ENCODE measurements at regions not wholly inside any gene's neighbourhood (a gene's known extent, or its start where the extent isn't known, plus 50 kb on each side); places are given as distances from the start of the nearest gene placed in this dataset.

DNA sequence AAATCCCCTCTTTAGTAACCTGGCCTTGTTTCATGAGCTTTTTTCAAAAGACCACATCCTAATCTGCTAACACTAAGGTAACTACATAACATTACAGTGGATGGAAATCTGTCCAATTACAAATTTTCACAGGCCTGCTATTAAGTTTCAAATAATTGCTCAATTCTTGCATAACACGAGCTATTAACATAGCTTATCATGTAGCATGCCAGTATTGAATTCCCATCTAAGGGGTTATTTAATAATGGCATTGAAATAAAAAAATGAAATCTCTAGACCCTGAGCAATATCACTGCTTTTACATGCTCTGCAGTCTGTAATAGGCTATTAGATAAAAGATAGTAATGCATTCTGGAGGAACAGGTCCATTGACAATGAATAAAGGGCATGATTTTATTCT lies 748.3 kb upstream of the NECTIN3 start:
- TF ChIP-seq TEAD4 (IDR thresholded peaks at IDR 0.05) (no peak), CEBPB (IDR thresholded peaks at IDR 0.05) (peak; percentile 31; the same call in 1 of the 2 replicates)

DNA sequence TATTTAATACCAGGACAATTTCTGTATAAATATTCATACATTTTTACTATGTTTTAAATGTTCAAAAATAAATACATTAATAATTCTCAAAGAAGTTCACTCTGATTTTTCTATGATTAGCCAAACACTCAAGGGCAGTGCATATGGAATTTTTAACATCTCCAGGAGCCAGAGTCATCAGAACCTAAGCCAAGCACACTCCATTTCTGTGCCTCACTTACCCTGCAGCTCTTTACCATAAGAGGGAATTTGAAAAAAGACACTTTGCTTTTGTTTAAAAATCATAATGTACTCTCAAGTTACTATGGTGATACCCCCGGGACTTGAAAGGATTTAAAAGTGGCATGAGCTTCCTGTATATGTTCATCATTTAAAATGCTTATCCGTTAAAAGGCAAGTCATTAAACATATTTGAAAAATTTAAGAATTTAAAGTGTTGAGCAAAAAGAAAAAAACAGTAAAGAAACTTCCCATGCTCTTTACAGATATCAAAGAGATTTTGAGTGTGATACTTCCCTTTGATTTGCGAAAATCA lies 747.4 kb upstream of the NECTIN3 start:
- TF ChIP-seq, protein P1, sequence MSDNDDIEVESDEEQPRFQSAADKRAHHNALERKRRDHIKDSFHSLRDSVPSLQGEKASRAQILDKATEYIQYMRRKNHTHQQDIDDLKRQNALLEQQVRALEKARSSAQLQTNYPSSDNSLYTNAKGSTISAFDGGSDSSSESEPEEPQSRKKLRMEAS (IDR thresholded peaks at IDR 0.05): no peak
- TF ChIP-seq CREB1 (IDR thresholded peaks at IDR 0.05; ENCODE audit: low read depth) (no peak), TEAD4 (IDR thresholded peaks at IDR 0.05) (no peak), TCF12 (IDR thresholded peaks at IDR 0.05; ENCODE audit: low read depth) (no peak), NFIC (IDR thresholded peaks at IDR 0.05) (no peak), EGR1 (IDR thresholded peaks at IDR 0.05) (no peak), ZBTB7A (IDR thresholded peaks at IDR 0.05; ENCODE audit: low read depth) (no peak), CEBPB (IDR thresholded peaks at IDR 0.05) (no peak), FOXM1 (IDR thresholded peaks at IDR 0.05; ENCODE audit: borderline replicate concordance, low read depth) (no peak), YY1 (IDR thresholded peaks at IDR 0.05; ENCODE audit: low read depth) (no peak), RAD21 (IDR thresholded peaks at IDR 0.05; ENCODE audit: low read depth) (no peak), EP300 (IDR thresholded peaks at IDR 0.05; ENCODE audit: borderline replicate concordance) (no peak), TAF1 (IDR thresholded peaks at IDR 0.05; ENCODE audit: low read depth) (no peak)
- TF ChIP-seq, protein P2, sequence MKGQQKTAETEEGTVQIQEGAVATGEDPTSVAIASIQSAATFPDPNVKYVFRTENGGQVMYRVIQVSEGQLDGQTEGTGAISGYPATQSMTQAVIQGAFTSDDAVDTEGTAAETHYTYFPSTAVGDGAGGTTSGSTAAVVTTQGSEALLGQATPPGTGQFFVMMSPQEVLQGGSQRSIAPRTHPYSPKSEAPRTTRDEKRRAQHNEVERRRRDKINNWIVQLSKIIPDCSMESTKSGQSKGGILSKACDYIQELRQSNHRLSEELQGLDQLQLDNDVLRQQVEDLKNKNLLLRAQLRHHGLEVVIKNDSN (IDR thresholded peaks at IDR 0.05): no peak
- TF ChIP-seq, protein P3, sequence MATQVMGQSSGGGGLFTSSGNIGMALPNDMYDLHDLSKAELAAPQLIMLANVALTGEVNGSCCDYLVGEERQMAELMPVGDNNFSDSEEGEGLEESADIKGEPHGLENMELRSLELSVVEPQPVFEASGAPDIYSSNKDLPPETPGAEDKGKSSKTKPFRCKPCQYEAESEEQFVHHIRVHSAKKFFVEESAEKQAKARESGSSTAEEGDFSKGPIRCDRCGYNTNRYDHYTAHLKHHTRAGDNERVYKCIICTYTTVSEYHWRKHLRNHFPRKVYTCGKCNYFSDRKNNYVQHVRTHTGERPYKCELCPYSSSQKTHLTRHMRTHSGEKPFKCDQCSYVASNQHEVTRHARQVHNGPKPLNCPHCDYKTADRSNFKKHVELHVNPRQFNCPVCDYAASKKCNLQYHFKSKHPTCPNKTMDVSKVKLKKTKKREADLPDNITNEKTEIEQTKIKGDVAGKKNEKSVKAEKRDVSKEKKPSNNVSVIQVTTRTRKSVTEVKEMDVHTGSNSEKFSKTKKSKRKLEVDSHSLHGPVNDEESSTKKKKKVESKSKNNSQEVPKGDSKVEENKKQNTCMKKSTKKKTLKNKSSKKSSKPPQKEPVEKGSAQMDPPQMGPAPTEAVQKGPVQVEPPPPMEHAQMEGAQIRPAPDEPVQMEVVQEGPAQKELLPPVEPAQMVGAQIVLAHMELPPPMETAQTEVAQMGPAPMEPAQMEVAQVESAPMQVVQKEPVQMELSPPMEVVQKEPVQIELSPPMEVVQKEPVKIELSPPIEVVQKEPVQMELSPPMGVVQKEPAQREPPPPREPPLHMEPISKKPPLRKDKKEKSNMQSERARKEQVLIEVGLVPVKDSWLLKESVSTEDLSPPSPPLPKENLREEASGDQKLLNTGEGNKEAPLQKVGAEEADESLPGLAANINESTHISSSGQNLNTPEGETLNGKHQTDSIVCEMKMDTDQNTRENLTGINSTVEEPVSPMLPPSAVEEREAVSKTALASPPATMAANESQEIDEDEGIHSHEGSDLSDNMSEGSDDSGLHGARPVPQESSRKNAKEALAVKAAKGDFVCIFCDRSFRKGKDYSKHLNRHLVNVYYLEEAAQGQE (IDR thresholded peaks at IDR 0.05; ENCODE audit: low read depth): no peak

DNA sequence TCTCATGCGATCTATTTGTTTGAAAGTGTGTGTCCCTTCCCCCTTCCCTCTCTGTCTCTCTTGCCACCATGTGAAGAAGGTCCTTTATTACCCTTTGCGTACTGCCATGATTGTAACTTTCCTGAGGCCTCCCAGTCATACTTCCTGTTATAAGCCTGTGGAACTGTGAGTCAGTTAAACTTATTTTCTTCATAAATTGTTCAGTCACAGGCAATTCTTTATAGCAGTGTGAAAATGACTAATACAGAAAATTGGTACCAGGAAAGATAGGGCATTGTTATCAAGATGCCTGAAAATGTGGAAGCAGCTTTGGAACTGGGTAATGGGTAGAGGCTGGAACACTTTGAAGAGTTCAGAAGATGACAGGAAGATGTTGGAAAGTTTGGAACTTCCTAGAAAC lies 743.7 kb upstream of the NECTIN3 start:
- TF ChIP-seq, protein P2 (IDR thresholded peaks at IDR 0.05): no peak

DNA sequence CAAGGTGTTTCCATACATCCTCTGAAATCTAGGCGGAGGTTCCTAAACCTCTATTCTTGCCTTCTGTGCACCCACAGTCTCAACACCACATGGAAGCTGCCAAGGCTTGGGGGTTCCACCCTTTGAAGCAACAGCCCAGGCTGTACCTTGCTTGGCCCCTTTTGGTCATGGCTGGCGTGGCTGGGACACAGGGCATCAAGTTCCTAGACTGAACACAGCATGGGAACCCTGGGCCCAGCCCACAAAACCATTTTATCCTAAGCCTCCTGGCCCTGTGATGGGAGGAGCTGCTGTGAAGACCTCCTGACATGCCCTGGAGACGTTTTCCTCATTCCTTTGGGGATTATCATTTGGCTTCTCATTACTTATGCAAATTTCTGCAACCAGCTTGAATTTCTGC lies 739.0 kb upstream of the NECTIN3 start:
- no peak for TF ChIP-seq RAD21 (IDR thresholded peaks at IDR 0.05; ENCODE audit: low read depth)
- TF ChIP-seq TCF12 (IDR thresholded peaks at IDR 0.05; ENCODE audit: low read depth): no peak
- no peak for TF ChIP-seq EP300 (IDR thresholded peaks at IDR 0.05; ENCODE audit: borderline replicate concordance)
- TF ChIP-seq CEBPB (IDR thresholded peaks at IDR 0.05): no peak
- no peak for TF ChIP-seq EGR1 (IDR thresholded peaks at IDR 0.05)
- no peak for TF ChIP-seq YY1 (IDR thresholded peaks at IDR 0.05; ENCODE audit: low read depth)
- TF ChIP-seq, protein P2 (IDR thresholded peaks at IDR 0.05): no peak
- TF ChIP-seq CREB1 (IDR thresholded peaks at IDR 0.05; ENCODE audit: low read depth): no peak

DNA sequence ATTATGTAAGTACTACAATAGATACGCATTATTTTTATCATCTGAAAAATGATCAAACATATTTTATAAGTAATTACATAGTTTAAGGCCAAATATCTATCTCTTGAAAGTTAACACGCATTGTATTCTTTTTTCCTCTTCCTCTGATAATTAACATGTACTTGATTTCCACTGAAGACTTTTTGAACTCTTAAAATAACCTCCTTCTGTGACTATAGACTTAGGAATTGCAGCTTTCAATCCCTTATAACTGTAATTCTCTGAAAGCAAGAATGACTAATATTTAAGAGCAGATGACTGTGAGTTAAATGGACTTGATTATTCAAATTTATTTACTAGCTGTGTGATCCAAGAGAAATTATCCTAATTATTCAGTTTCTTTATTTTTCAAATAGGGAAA lies 730.6 kb upstream of the NECTIN3 start:
- TF ChIP-seq, protein P3 (IDR thresholded peaks at IDR 0.05; ENCODE audit: low read depth): no peak
- no peak for TF ChIP-seq ZBTB7A (IDR thresholded peaks at IDR 0.05; ENCODE audit: low read depth)
- TF ChIP-seq EP300 (IDR thresholded peaks at IDR 0.05; ENCODE audit: borderline replicate concordance): no peak
- TF ChIP-seq, protein P1 (IDR thresholded peaks at IDR 0.05): no peak
- no peak for TF ChIP-seq YY1 (IDR thresholded peaks at IDR 0.05; ENCODE audit: low read depth)
- no peak for TF ChIP-seq TEAD4 (IDR thresholded peaks at IDR 0.05)
- no peak for TF ChIP-seq EGR1 (IDR thresholded peaks at IDR 0.05)
- no peak for TF ChIP-seq CREB1 (IDR thresholded peaks at IDR 0.05; ENCODE audit: low read depth)
- TF ChIP-seq FOXM1 (IDR thresholded peaks at IDR 0.05; ENCODE audit: borderline replicate concordance, low read depth): no peak
- TF ChIP-seq TCF12 (IDR thresholded peaks at IDR 0.05; ENCODE audit: low read depth): no peak
- TF ChIP-seq NFIC (IDR thresholded peaks at IDR 0.05): no peak
- TF ChIP-seq, protein P2 (IDR thresholded peaks at IDR 0.05): no peak
- TF ChIP-seq RAD21 (IDR thresholded peaks at IDR 0.05; ENCODE audit: low read depth): no peak
- TF ChIP-seq TAF1 (IDR thresholded peaks at IDR 0.05; ENCODE audit: low read depth): no peak
- TF ChIP-seq CEBPB (IDR thresholded peaks at IDR 0.05): no peak

DNA sequence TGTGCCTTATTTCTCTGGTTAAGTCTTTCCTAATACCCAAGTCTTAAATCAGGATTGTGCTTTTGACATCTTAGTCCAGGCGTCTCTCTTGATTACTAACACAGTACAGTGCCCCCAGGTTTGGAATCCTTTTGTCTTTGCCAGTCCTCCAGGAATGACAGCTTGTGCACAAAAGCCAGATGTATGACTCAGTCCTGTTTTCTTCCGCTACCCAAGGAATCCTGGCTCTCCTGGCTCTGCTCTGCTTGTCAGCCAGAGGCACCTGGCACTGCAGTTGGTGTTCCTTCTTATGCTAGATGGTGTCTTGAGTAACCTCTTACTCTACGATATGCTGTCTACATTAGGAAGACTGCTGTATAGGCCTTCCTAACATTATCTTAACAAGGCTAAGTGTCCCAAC lies 728.2 kb upstream of the NECTIN3 start:
- TF ChIP-seq TAF1 (IDR thresholded peaks at IDR 0.05; ENCODE audit: low read depth): no peak
- TF ChIP-seq TEAD4 (IDR thresholded peaks at IDR 0.05): no peak
- TF ChIP-seq, protein P2 (IDR thresholded peaks at IDR 0.05): no peak
- TF ChIP-seq TCF12 (IDR thresholded peaks at IDR 0.05; ENCODE audit: low read depth): no peak
- TF ChIP-seq, protein P1 (IDR thresholded peaks at IDR 0.05): no peak
- TF ChIP-seq EP300 (IDR thresholded peaks at IDR 0.05; ENCODE audit: borderline replicate concordance): no peak
- TF ChIP-seq EGR1 (IDR thresholded peaks at IDR 0.05): no peak
- no peak for TF ChIP-seq YY1 (IDR thresholded peaks at IDR 0.05; ENCODE audit: low read depth)

All from Ishikawa (cell line).